ENCODE measurements at regions not wholly inside any gene's neighbourhood (a gene's known extent, or its start where the extent isn't known, plus 50 kb on each side); places are given as distances from the start of the nearest gene placed in this dataset.
A peak's percentile ranks its signal among the peaks of the same experiment; 100 is the strongest.

- no peak for TF ChIP-seq CTCF (IDR thresholded peaks at IDR 0.05; ENCODE audit: low read depth, low read length)
- DNase-seq (ENCODE audit: low read depth, low spot score): no peak
- in situ Hi-C loops (cut with HindIII; ENCODE audit: low sequenced_read_pairs): no loop called here
- no peak overlapping the region for H3K4me3 ChIP-seq (ENCODE audit: low read depth, low read length)
These were observed 91.3 kb upstream of the DCLK2 start for GRCh38 chr4:149986917-149987316.

- H3K4me3 ChIP-seq (ENCODE audit: low read depth, low read length): no peak overlapping the region
- no peak for TF ChIP-seq CTCF (IDR thresholded peaks at IDR 0.05; ENCODE audit: low read depth, low read length)
- peak; percentile 27 for DNase-seq (ENCODE audit: low read depth, low spot score)
- in situ Hi-C loops (cut with HindIII; ENCODE audit: low sequenced_read_pairs): no loop called here
These were observed 90.7 kb upstream of the DCLK2 start for GRCh38 chr4:149987330-149988086.

- TF ChIP-seq CTCF (IDR thresholded peaks at IDR 0.05; ENCODE audit: low read depth, low read length): no peak
- H3K4me3 ChIP-seq (ENCODE audit: low read depth, low read length): no peak overlapping the region
- in situ Hi-C loops (cut with HindIII; ENCODE audit: low sequenced_read_pairs): no loop called here
- no peak for DNase-seq (ENCODE audit: low read depth, low spot score)
These were observed 90.2 kb upstream of the DCLK2 start for GRCh38 chr4:149988087-149988410.

- DNase-seq (ENCODE audit: low read depth, low spot score): peak; percentile 61
- no peak for TF ChIP-seq CTCF (IDR thresholded peaks at IDR 0.05; ENCODE audit: low read depth, low read length)
- in situ Hi-C loops (cut with HindIII; ENCODE audit: low sequenced_read_pairs): no loop called here
- no peak overlapping the region for H3K4me3 ChIP-seq (ENCODE audit: low read depth, low read length)
These were observed 85.2 kb upstream of the DCLK2 start for GRCh38 chr4:149993030-149993429.

GRCh38 chr4:149995134-149995756, 83.0 kb upstream of the DCLK2 start:
- in situ Hi-C loops (cut with HindIII; ENCODE audit: low sequenced_read_pairs): no loop called here
- no peak overlapping the region for H3K4me3 ChIP-seq (ENCODE audit: low read depth, low read length)
- no peak for DNase-seq (ENCODE audit: low read depth, low spot score)
- TF ChIP-seq CTCF (IDR thresholded peaks at IDR 0.05; ENCODE audit: low read depth, low read length): no peak

- in situ Hi-C loops (cut with HindIII; ENCODE audit: low sequenced_read_pairs): no loop called here
- no peak overlapping the region for H3K4me3 ChIP-seq (ENCODE audit: low read depth, low read length)
- peak; percentile 44 for DNase-seq (ENCODE audit: low read depth, low spot score)
- TF ChIP-seq CTCF (IDR thresholded peaks at IDR 0.05; ENCODE audit: low read depth, low read length): no peak
These were observed 80.3 kb upstream of the DCLK2 start for GRCh38 chr4:149997881-149998421.

Data from astrocyte of the spinal cord (primary cell).